ENCODE measurements at regions not wholly inside any gene's neighbourhood (a gene's known extent, or its start where the extent isn't known, plus 50 kb on each side); places are given as distances from the start of the nearest gene placed in this dataset.
"Not testable (repeated sequence)": the region's sequence is repeated elsewhere in the genome, so short reads cannot be mapped to it uniquely, and the experiment has no call there.

DNA sequence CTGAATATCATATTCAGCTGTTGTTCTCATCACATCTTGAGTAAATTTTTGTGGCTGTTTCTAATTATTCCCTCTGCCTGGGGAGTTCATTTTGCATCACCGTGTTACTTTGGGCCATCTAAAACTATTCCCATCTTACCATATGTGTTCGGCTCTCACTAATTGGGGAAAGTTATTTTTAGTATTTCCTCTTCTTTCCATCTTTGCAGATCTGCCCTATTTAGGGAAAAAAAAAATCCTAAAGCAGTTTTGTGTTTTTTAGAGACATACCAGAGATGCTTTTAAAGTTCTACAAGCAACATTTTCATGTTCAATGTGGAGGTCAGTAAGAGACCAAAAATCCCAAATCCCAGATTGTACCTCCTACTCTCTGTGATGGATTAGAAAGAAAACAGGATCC lies 111.3 kb upstream of the NDUFV2 start:
- no peak for DNase-seq (ENCODE audit: low read depth in 3 of 3)

DNA sequence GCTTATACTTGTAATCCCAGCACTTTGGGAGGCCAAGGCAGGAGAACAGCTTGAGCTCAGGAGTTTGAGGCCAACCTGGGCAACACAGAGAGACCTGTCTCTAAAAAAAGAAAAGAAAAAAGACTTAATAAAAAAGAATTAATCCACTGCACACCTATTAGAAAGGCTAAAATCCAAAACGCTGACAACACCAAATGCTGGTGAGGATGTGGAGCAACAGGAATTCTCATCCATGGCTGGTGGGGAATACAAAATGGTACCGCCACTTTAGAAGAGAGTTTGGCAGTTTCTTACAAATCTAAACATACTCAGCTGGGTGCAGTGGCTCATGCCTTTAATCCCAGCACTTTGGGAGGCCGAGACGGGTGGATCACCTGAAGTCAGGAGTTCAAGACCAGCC lies 110.0 kb upstream of the NDUFV2 start:
- DNase-seq (ENCODE audit: low read depth in 3 of 3) = not testable (repeated sequence)

DNA sequence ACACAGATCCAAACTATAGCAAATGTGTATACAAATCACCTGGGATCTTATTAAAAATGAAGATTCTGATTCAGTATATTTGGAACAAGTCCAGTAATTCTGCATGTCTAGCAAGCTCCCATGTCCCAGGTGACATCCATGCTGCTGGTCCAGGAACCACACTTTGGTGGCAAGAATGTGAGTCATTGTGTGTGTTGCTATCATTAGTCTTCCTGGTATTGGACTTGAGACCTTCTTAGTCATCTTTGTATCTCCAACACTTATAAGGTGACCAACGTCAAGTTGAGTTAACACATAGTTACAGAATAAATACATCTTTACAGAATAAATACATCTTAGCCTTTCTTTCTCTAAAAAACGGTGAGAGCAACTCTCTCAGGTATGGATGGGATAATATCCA lies 107.9 kb upstream of the NDUFV2 start:
- DNase-seq (ENCODE audit: low read depth in 3 of 3) = no peak

DNA sequence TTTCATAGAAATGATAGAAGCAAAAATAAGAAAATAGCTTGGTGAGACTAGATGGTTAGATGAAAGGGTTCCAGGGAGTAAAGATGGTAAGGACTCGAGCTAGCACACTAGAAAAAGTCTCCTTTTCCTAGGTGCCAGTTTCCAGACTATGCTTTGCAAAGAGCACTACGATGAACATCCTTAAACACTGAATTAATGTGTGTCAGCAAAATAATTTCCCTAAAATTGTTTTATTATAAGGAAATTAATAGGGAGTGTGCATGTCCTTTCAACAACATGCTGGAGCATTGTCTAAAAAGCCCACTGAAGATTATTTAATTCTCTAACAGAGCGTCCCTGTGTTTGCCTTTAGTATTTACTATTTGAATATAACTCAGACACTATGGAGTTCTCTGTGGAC lies 107.4 kb upstream of the NDUFV2 start:
- DNase-seq (ENCODE audit: low read depth in 3 of 3) = no peak

DNA sequence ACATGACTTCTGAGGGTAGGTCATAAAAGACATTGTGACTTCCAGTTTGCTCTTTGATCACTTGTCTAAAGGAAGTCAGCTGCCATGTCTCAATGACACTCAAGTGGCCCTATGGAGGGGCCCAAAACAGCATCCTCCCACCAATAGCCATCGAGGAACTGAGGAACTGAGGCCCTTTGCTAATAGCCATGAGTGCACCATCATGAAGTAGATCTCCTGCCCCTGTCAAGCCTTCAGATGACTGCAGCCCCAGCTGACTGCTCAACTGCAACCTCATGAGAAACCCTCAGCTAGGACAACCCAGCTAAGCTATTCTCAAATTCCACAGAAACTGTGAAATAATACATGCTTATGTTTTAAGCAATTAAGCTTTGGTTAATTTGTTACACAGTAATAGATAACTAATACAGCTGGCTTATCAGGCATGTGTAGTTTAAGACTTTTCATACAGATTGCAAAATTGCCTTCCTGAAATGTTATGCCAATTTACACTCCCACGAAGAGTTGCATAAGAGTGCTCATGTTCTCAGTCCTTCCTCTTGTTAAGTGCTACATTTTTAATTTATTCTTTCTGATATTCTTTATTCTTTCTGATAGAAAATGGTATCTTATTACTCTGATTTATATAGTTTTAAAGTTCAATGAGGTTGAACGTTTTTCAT lies 105.6 kb upstream of the NDUFV2 start:
- no peak for DNase-seq (ENCODE audit: low read depth in 3 of 3)

DNA sequence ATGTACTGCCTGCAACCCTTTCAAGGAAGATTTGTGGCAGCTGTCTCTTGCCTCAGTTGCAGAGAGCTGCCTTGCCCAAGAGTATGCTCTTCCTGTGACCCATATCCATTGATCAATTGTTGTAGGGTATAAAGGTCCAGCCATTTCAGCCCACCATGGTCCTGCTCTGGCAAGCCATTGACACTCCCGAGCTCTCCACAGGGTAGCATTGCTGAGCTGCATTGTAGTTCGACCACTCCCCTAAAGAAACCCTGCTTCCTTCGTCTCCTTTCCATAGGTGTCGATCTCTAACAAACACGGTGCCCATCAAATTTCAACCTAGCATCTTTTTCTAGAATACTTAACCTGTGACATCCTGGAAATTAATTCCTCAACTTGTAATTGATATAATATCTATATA lies 104.9 kb upstream of the NDUFV2 start:
- DNase-seq (ENCODE audit: low read depth in 3 of 3) = no peak

DNA sequence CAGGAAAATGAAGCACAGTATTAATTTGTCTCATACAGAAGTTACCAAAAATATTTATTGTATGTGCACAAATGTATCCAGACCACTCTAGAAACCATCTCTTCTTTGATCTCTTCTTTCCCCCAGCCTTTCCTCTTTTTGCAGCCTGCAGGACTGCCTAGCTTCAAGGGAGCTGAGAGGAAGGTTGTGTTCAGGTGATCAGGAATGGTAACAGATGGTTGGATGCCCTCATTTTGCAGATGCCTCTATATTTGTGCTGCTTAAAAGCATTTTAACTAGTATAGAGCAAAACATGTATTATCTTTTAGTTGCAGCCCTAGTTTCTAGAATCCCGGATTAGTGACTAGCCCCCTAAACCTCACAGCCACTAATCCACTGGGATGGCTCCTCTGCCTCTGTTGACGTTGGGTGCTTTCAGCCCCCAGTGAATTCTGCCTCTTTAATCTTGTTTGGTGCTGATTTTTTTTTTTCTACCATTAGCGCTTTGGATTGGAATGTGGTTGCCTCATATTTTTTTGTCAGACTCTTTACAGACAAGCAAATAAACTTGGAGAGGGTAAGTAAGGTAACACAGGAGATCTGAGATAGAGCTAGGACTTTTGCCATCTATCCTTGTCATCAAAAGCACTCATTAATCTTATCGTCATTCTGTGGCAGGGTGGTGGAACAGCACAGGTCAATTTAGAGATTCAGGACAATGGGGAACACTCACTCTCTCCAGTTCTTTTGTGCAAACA lies 103.8 kb upstream of the NDUFV2 start:
- DNase-seq (ENCODE audit: low read depth in 3 of 3) = no peak

DNA sequence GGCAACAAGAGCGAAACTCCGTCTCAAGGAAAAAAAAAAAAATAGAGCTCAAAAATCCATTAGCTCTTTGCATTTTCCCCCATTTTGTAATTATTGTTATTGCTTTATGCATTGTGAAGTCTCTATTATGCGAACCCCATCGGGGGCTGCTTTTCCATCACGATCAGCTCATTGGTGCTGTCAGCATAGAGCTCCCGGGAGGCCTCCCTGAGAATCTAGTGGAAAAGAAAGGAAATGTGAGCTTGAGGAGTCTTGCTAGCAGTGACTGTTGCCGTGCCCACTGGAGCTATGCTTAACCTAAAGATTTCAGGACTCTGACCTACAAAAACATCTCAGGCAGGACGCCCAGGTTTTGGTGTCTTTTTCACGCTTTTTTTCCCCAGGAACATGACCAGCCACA lies 102.6 kb upstream of the NDUFV2 start:
- no peak for DNase-seq (ENCODE audit: low read depth in 3 of 3)

DNA sequence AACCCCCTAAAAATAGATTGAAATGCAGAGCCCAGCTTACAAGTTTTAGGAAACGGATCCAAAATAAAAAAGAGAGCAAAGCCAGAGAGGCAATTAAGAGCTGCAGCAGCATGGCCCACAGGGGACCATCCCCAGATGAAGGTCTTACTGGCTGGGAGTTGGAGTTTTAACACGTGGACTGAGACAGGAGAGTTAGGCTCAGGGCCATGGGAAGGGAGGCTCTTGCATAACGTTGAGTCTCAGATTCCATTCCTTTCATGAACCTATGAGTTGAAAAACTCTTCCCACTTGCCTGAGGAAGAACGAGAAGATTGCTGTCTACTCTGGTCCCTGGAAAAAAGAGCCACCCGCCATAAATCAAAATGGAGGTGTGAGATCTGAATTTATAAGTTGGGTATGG lies 101.8 kb upstream of the NDUFV2 start:
- DNase-seq (ENCODE audit: low read depth in 3 of 3) = no peak

DNA sequence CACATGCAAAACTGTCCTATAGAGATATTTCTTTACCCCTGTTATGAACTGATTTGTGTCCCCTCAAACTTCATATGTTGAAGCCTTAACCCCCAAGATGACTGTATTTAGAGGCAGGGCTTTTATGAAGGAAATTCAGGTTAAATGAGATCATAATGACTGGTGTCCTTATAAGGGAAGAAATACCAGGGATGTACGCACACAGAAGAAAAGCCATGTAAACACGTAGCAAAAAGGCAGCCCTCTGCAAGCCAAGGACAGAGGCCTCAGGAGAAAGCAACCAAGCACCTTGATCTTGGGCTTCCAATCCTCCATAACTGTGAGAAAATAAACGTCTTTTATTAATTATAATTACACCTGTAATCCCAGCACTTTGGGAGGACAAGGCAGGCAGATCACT lies 101.3 kb upstream of the NDUFV2 start:
- DNase-seq (ENCODE audit: low read depth in 3 of 3) = no peak

DNA sequence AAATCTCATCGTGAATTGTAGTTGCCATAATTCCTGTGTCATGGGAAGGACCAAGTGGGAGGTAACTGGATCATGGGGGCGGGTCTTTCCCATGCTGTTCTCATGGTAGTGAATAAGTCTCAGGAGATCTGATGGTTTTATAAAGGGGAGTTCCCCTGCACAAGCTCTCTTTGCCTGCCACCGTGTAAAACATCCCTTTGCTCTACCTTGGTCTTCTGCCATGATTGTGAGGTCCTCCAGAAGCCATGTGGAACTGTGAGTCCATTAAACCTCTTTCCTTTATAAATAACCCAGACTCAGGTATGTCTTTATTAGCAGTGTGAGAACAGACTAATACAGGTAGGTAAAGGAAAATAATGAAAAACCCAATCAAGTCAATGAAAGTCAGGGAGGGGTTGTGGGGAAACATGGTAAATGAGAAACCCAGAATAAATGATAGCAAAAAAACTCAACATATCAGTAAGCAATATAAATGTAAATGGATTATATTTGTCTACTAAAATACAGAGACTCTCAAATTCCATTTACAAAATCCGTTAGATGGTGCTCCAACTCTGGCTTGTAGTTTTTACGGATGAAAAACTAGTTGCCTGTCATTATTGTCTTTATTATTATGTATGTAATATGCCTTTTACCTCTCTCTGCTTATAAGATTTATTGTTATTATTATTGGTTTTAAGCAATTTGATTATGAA lies 98.9 kb upstream of the NDUFV2 start:
- DNase-seq (ENCODE audit: low read depth in 3 of 3) = no peak

DNA sequence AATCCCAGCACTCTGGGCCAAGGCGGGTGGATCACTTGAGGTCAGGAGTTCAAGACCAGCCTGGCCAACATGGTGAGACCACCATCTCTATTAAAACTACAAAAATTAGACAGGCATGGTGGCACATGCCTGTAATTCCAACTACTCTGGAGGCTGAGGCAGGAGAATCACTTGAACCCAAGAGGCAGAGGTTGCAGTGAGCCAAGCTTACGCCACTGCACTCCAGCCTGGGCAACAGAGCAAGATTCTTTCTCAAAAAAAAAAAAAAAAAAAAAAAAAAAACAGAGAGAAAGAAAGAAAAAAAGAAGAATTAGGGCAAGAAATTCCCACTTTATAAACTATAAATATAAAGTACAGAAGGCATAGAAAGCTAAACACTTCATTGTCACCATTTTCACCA lies 98.2 kb upstream of the NDUFV2 start:
- not testable (repeated sequence) for DNase-seq (ENCODE audit: low read depth in 3 of 3)

DNA sequence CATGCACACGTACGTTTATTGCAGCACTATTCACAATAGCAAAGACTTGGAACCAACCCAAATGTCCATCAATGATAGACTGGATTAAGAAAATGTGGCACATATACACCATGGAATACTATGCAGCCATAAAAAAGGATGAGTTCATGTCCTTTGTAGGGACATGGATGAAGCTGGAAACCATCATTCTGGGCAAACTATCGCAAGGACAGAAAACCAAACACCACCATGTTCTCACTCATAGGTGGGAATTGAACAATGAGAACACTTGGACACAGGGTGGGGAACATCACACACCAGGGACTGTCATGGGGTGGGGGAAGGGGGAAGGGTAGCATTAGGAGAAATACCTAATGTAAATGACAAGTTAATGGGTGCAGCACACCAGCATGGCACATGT lies 94.8 kb upstream of the NDUFV2 start:
- DNase-seq (ENCODE audit: low read depth in 3 of 3) = not testable (repeated sequence)

DNA sequence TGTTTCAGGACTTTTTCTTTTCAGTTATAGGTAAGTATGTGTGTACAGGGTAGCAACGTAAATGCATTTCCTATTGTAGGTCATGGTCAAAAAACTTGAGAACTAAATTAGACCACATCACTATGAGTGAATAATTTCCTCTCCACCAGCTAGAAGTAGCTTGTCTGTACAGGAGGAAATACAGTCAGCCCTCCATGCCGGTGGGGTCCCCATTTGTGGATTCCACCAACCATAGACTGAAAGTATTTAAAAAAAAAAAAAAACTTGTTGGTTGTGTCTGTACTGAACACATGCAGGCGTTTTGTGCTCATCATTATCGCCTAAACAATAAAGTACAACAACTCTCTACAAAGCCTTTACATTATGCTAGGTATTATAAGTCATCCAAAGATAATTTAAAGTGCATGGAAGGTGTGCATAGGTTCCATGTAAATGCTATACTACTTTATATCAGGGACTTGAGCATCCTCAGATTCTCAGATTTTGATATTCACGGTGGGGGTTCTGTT lies 94.2 kb upstream of the NDUFV2 start:
- DNase-seq (ENCODE audit: low read depth in 3 of 3) = no peak

DNA sequence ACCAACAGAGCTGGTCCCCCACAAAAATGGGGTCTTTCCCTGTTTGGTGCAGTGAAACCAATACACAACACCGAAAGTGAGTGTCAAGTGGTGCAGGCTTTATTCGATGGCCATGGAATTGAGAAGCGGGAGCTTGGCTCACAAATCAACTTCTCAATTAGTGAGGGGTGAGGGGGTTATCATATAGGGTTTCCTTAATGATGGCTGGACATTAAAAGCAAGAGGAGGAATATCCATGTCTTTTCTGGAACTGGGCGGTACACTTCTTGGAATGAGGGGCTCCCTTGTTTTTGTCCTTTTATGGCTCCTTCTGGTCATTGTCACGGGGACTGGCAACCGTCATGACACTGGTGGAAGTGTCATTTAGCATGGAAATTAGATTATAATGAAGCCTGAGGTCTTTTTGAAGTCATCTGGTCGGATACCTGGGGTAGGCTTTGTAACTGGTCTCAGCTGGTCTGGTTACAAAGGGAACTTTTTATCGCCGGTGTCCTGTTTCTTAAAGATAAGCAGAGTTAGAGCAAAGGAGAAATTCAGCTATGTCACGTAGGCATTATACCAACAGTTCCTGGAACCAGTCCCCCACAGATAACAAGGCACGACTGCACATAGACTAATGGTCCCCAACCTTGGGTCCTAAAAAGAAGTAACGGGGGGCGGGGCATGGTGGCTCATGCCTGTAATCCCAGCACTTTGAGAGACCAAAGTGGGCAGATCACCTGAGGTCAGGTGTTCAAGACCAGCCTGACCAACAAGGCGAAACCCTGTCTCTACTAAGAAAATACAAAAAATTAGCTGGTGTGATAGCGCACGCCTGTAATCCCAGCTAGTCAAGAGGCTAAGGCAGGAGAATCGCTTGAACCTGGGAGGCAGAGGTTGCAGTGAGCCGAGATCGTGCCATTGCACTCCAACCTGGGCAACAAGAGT lies 93.5 kb upstream of the NDUFV2 start:
- DNase-seq (ENCODE audit: low read depth in 3 of 3) = no peak

DNA sequence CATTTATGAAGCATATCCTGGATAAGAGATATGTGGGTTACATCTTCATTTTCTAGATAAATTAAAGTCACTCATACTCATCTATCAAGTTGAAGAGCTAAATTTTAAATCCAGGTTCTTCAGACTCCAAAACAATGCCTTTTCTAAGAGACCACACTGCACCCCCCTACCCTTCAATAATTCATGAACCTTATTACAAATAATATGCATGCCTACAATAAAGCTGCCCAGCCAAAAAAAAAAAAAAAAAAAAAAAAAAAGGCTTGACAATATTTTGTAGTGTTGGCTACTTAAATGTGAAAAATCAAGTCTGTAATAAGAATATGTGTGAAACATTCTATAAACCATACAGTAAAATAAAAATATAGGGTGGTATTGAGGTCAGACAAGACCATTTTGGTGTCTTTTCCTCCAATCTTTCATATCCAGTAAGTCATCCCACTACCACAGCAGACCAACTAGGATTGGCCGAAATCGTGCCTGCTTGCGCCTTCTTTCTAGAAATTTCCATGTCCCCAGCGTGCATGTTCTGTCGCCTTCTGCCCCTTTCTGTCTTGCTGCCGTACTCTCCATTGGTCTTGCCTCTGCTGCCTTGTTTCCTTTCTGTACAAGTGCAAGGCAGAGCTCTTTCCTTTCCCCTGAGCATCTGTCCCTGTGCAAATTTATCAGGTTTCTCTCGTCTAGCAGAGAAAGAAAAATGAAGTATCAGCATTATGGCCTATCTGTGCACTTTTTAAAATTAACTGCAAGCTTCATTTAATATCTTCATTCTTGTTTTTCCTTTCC lies 92.6 kb upstream of the NDUFV2 start:
- no peak for DNase-seq (ENCODE audit: low read depth in 3 of 3)

DNA sequence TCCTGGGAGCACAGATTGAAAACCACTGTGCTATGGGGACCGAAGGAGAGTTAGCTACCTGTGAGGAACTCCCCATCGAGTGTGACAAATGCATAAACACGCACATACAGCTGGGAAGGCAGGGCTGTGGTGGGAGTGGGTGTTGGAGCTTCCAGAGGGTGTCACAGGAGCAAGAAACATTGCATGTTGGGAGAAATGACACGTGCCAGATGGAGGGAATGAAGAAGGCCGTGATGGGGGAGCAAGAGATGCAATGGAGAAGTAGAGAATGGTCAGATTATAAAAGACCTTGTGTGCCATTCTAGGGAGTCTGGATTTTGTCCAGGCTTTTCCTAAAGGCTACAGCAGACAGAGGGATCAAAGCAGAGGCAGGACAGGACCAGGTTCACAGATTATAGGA lies 91.1 kb upstream of the NDUFV2 start:
- no peak for DNase-seq (ENCODE audit: low read depth in 3 of 3)

DNA sequence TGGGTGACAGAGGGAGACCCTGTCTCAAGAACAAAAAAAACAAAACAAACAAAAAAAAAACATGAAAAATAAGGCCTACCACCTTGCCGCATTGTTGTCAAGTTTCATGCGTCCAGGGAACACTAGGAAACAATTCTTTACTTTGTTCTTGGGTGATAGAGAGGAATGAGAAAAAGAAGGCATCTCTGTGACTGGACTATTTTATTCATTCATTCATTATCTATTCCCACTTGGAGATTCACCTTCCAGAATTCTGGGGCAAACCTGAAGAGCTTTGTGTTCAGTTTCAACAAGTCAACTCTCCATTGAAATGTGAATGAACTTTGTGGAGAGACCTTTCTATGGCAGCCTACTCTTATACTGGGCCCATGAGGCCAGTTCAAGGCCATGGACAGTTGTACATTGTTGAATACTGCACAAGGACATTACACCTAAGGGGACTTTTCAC lies 88.5 kb upstream of the NDUFV2 start:
- no peak for DNase-seq (ENCODE audit: low read depth in 3 of 3)

DNA sequence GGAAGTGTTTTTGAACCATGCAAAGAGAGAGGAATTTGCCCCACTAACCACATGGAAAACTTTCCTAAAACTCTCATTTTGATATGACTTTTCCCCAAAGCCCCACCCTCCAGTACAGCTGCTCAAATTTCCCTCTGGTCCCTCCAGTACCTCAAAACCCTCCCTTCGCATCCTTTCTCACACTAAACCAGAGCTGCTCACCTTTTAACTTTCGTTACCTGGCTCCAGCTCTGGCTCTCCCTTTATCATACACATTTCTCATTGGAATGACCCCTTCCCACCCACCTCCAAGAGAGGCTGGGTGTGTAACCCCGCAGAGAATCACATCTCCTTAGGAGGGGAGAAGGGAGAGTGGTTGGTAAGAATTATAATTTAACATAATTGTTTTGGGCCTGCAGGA lies 86.8 kb upstream of the NDUFV2 start:
- no peak for DNase-seq (ENCODE audit: low read depth in 3 of 3)

DNA sequence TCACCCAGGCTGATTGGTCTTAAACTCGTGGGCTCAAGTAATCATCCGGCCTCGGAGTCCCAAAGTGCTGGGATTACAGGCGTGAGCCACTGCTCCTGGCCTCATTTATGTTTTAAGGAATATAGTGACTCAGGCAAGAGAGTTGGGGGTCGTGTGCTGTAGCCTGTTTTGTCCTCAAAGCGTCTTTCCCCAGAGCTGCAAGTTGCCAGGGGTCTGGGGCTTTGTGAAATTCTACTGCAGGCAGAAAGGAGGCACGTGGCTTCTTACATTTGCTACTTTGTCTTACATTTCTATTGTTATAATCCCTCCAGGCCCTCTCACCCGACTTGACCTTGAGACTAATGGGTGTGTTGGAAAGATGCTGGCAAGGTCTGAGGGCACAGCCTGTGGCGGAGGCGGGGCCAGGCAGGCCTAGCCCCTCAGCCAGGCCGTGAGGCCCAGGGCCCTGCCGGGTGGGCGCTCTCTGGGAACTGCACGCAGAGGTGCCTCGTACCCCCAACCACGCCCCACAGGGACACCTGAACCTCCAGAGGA lies 85.8 kb upstream of the NDUFV2 start:
- DNase-seq (ENCODE audit: low read depth in 3 of 3) = no peak
